ENCODE measurements at regions not wholly inside any gene's neighbourhood (a gene's known extent, or its start where the extent isn't known, plus 50 kb on each side); places are given as distances from the start of the nearest gene placed in this dataset.

DNA sequence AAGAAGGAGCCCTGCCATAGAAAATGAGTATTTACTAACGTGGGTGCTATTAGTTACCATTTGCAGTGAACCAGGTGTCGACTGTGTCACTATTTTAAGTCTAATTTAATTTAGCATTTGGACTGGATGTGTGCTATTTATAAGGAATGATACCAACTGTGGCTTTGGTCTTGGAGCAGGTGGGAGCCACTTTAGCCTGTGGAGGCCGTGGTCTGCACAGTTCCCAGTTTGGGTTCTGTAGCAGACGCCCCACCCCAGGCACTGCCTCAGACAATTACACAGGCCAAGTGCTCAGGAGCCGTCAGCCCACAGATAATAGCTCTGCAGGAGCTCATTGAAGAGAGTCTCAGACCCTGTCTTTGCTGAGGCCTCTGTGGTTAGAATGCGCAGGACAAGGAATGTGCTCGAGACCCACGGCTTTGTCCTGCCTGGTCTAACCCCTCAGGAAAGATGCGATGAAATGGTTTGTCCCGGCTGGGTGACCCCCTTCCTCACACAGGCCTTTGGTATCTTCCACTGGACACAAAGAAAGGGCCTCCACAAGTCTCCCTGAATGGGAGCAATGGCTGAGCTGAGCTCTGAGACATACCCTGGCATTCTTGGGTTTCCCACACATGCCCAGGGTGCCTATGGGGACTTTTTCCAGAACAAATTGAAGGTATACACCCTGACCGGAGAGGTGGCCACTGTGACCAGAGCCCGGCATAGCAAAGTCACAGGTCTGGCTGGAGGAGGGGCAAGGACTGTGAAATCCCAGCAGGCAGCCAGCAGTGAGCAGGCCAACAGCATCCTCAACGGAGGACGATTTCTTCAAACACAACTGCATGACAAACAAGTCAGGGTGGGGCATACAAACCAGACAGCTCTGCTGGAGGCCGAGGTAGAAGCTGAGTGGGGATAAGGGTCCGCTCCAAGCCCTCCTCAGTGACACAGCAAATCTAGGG, 251.2 kb downstream of the ARHGAP12 start:
- TF ChIP-seq, protein P1, sequence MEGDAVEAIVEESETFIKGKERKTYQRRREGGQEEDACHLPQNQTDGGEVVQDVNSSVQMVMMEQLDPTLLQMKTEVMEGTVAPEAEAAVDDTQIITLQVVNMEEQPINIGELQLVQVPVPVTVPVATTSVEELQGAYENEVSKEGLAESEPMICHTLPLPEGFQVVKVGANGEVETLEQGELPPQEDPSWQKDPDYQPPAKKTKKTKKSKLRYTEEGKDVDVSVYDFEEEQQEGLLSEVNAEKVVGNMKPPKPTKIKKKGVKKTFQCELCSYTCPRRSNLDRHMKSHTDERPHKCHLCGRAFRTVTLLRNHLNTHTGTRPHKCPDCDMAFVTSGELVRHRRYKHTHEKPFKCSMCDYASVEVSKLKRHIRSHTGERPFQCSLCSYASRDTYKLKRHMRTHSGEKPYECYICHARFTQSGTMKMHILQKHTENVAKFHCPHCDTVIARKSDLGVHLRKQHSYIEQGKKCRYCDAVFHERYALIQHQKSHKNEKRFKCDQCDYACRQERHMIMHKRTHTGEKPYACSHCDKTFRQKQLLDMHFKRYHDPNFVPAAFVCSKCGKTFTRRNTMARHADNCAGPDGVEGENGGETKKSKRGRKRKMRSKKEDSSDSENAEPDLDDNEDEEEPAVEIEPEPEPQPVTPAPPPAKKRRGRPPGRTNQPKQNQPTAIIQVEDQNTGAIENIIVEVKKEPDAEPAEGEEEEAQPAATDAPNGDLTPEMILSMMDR (IDR thresholded peaks at IDR 0.05): no peak
- TF ChIP-seq POLR2A (IDR thresholded peaks at IDR 0.05) (no peak), POLR2AphosphoS5 (IDR thresholded peaks at IDR 0.05) (no peak)

Data from gastroesophageal sphincter (tissue), 3 donors.